ENCODE measurements at regions not wholly inside any gene's neighbourhood (a gene's known extent, or its start where the extent isn't known, plus 50 kb on each side); places are given as distances from the start of the nearest gene placed in this dataset.

GRCh38 chr18:32598144-32598543, 127.5 kb upstream of the GAREM1 start:
- POLR2A ChIA-PET: no interaction called here
- no peak for DNase-seq (ENCODE audit: low spot score)
- H3K9me3 ChIP-seq (ENCODE audit: low read length): no peaks in the 10 kb centered on the region
- no TSS peak for BruUV-seq (replicated peaks)
- no peak overlapping the region for H2AFZ ChIP-seq (ENCODE audit: low read length)
- no peak overlapping the region for H3K4me3 ChIP-seq (ENCODE audit: low read depth, low read length, poor library complexity, severe bottlenecking)
- no peaks in the 10 kb centered on the region for H3K4me1 ChIP-seq (ENCODE audit: insufficient read depth, low read length, poor library complexity, severe bottlenecking)
- no peaks in the 10 kb centered on the region for H3K79me2 ChIP-seq (ENCODE audit: insufficient read depth, low read depth, low read length)
- H4K20me1 ChIP-seq (ENCODE audit: insufficient read depth, low read length): no peaks in the 10 kb centered on the region
- no peaks in the 10 kb centered on the region for H3K36me3 ChIP-seq (ENCODE audit: insufficient read depth, low read length)
- H3K4me2 ChIP-seq (ENCODE audit: low read length): no peak overlapping the region
- CTCF ChIA-PET (ENCODE audit: unreplicated experiment): no interaction called here
- no peaks in the 10 kb centered on the region for H3K9me2 ChIP-seq (ENCODE audit: insufficient read depth, low read length)
- intact Hi-C loops (cut with micrococcal nuclease; ENCODE audit: unreplicated experiment): no loop called here
- TF ChIP-seq EZH2phosphoT487 (IDR thresholded peaks at IDR 0.05; ENCODE audit: borderline replicate concordance, low read depth, low read length) (no peak), CTCF (conservative IDR thresholded peaks at IDR 0.05; ENCODE audit: low read length) (no peak)
- no peak overlapping the region for H3K27ac ChIP-seq (ENCODE audit: low read depth, low read length, poor library complexity, severe bottlenecking)

GRCh38 chr18:32596501-32596900, 125.8 kb upstream of the GAREM1 start:
- intact Hi-C loops (cut with micrococcal nuclease; ENCODE audit: unreplicated experiment): no loop called here

GRCh38 chr18:32595832-32596231, 125.2 kb upstream of the GAREM1 start:
- intact Hi-C loops (cut with micrococcal nuclease; ENCODE audit: unreplicated experiment): no loop called here
- ChIA-PET POLR2A (no interaction called here), CTCF (ENCODE audit: unreplicated experiment) (no interaction called here)
- no TSS peak for BruUV-seq (replicated peaks)
- Histone ChIP-seq H3K4me3 (ENCODE audit: low read depth, low read length, poor library complexity, severe bottlenecking) (no peak overlapping the region), H3K4me1 (ENCODE audit: insufficient read depth, low read length, poor library complexity, severe bottlenecking) (no peaks in the 10 kb centered on the region), H3K9me3 (ENCODE audit: low read length) (no peaks in the 10 kb centered on the region), H3K4me2 (ENCODE audit: low read length) (no peak overlapping the region), H3K79me2 (ENCODE audit: insufficient read depth, low read depth, low read length) (no peaks in the 10 kb centered on the region), H3K27ac (ENCODE audit: low read depth, low read length, poor library complexity, severe bottlenecking) (no peak overlapping the region), H2AFZ (ENCODE audit: low read length) (no peak overlapping the region), H3K36me3 (ENCODE audit: insufficient read depth, low read length) (no peaks in the 10 kb centered on the region), H3K9me2 (ENCODE audit: insufficient read depth, low read length) (no peaks in the 10 kb centered on the region), H4K20me1 (ENCODE audit: insufficient read depth, low read length) (no peaks in the 10 kb centered on the region)
- DNase-seq (ENCODE audit: low spot score): no peak
- TF ChIP-seq EZH2phosphoT487 (IDR thresholded peaks at IDR 0.05; ENCODE audit: borderline replicate concordance, low read depth, low read length) (no peak), CTCF (conservative IDR thresholded peaks at IDR 0.05; ENCODE audit: low read length) (no peak)

More at GRCh38 chr18:32596501-32596900, 125.8 kb upstream of the GAREM1 start:
- Histone ChIP-seq H3K4me1 (ENCODE audit: insufficient read depth, low read length, poor library complexity, severe bottlenecking) (no peaks in the 10 kb centered on the region), H2AFZ (ENCODE audit: low read length) (no peak overlapping the region), H3K9me2 (ENCODE audit: insufficient read depth, low read length) (no peaks in the 10 kb centered on the region), H4K20me1 (ENCODE audit: insufficient read depth, low read length) (no peaks in the 10 kb centered on the region), H3K4me2 (ENCODE audit: low read length) (no peak overlapping the region), H3K79me2 (ENCODE audit: insufficient read depth, low read depth, low read length) (no peaks in the 10 kb centered on the region), H3K36me3 (ENCODE audit: insufficient read depth, low read length) (no peaks in the 10 kb centered on the region), H3K9me3 (ENCODE audit: low read length) (no peaks in the 10 kb centered on the region), H3K4me3 (ENCODE audit: low read depth, low read length, poor library complexity, severe bottlenecking) (no peak overlapping the region), H3K27ac (ENCODE audit: low read depth, low read length, poor library complexity, severe bottlenecking) (no peak overlapping the region)
- TF ChIP-seq CTCF (conservative IDR thresholded peaks at IDR 0.05; ENCODE audit: low read length): no peak
- no peak for TF ChIP-seq EZH2phosphoT487 (IDR thresholded peaks at IDR 0.05; ENCODE audit: borderline replicate concordance, low read depth, low read length)
- no peak for DNase-seq (ENCODE audit: low spot score)
- ChIA-PET POLR2A (interaction anchor here (0.6 kb wide), 1 partner anchor 9 kb away, joined by 3 read pairs; no protein-coding TSS in a partner anchor), CTCF (ENCODE audit: unreplicated experiment) (no interaction called here)
- BruUV-seq (replicated peaks): no TSS peak
